Vagina (tissue), 2 donors: ENCODE measurements at regions not wholly inside any gene's neighbourhood (a gene's known extent, or its start where the extent isn't known, plus 50 kb on each side); places are given as distances from the start of the nearest gene placed in this dataset.

ENCODE experiments used
- POLR2A ChIP-seq, 2 donors: fragments of 450-650 bp; IDR thresholded peaks; one replicate each; pipeline ENCODE4 v1.6.1; 2017; ENCODE audit warnings: antibody characterized with exemption in 2 of 2, mild to moderate bottlenecking in 2 of 2, moderate library complexity in 2 of 2
- POLR2AphosphoS5 ChIP-seq, 2 donors: sonication (generic); formaldehyde crosslinking; IDR thresholded peaks; one replicate each; pipeline ENCODE4 v1.9.0; 2017; ENCODE audit warnings: antibody characterized with exemption in 2 of 2, mild to moderate bottlenecking in 2 of 2, low read depth in 1 of 2; ENCODE audit not compliant: insufficient read depth in 1 of 2
- TF ChIP-seq, protein P1 (sequence below), 3 experiments: fragments of 450-650 bp in 2 of 3; fragments of 200-600 bp in 1 of 3; sonication (generic) in 1 of 3; IDR thresholded peaks; one replicate each; pipeline ENCODE4 v1.5.1; 2017 to 2019; ENCODE audit warnings: antibody characterized with exemption in 3 of 3, mild to moderate bottlenecking in 2 of 3, moderate library complexity in 2 of 3

DNA sequence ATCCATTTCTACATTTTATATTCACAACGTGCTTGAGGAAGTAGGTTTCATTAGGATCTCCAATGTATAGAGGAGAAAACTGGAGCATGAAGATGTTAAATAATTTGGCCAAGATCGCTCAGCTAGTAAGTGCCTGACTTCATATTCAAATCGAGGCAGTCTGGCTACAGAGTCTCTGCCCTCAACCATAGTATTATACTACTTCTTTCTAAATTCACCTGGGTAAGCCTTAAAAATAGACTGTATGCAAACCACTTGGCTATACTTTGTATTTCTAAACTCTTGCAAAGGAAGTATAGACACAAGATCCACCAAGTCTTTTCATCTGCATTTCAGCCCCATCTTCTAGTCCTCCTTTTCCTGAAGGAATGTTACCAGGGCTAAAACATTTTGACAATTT lies 232.0 kb downstream of the PLK2 start:
- TF ChIP-seq, protein P1, sequence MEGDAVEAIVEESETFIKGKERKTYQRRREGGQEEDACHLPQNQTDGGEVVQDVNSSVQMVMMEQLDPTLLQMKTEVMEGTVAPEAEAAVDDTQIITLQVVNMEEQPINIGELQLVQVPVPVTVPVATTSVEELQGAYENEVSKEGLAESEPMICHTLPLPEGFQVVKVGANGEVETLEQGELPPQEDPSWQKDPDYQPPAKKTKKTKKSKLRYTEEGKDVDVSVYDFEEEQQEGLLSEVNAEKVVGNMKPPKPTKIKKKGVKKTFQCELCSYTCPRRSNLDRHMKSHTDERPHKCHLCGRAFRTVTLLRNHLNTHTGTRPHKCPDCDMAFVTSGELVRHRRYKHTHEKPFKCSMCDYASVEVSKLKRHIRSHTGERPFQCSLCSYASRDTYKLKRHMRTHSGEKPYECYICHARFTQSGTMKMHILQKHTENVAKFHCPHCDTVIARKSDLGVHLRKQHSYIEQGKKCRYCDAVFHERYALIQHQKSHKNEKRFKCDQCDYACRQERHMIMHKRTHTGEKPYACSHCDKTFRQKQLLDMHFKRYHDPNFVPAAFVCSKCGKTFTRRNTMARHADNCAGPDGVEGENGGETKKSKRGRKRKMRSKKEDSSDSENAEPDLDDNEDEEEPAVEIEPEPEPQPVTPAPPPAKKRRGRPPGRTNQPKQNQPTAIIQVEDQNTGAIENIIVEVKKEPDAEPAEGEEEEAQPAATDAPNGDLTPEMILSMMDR (IDR thresholded peaks at IDR 0.05), result no peak
- TF ChIP-seq POLR2AphosphoS5 (IDR thresholded peaks at IDR 0.05; ENCODE audit: insufficient read depth in 1 of 2, low read depth in 1 of 2) (no peak), POLR2A (IDR thresholded peaks at IDR 0.05) (no peak)
